Type B pancreatic cell (in vitro differentiated cells): ENCODE measurements at regions not wholly inside any gene's neighbourhood (a gene's known extent, or its start where the extent isn't known, plus 50 kb on each side); places are given as distances from the start of the nearest gene placed in this dataset.

Experiments used
- DNase-seq: peaks from one replicate; pipeline ENCODE4 v3.0.0; 2021; ENCODE audit warnings: mixed read lengths; ENCODE audit not compliant: unreplicated experiment; ENCODE audit errors: extremely low spot score
- H3K27ac Mint-ChIP-seq: 2 replicates; pipeline ENCODE4 v1.8.0; 2021; ENCODE audit warnings: mild to moderate bottlenecking, mixed read lengths
- H3K27me3 Mint-ChIP-seq: 2 replicates; pipeline ENCODE4 v1.8.0; 2021; ENCODE audit warnings: mixed read lengths
- H3K36me3 Mint-ChIP-seq: 2 replicates; pipeline ENCODE4 v1.8.0; 2021; ENCODE audit warnings: mixed read lengths
- H3K4me1 Mint-ChIP-seq: one replicate; pipeline ENCODE4 v1.8.0; 2021; ENCODE audit warnings: mixed read lengths; ENCODE audit not compliant: unreplicated experiment
- H3K4me3 Mint-ChIP-seq: 2 replicates; pipeline ENCODE4 v1.8.0; 2021; ENCODE audit warnings: mild to moderate bottlenecking, mixed read lengths
- H3K9me3 Mint-ChIP-seq: 2 replicates; pipeline ENCODE4 v1.8.0; 2021; ENCODE audit warnings: mixed read lengths
- CTCF ChIP-seq: fragments of 200-600 bp; sonication (generic); conservative IDR thresholded peaks from 2 replicates; pipeline ENCODE4 v1.5.0; 2021; ENCODE audit warnings: antibody characterized with exemption, mild to moderate bottlenecking

GRCh38 chr5:104119529-104119928, 556.9 kb upstream of the NUDT12 start:
- Mint-ChIP-seq H3K9me3 (no peaks in the 10 kb centered on the region), H3K27ac (no peak overlapping the region), H3K36me3 (no peaks in the 10 kb centered on the region), H3K4me1 (no peaks in the 10 kb centered on the region), H3K4me3 (no peak overlapping the region), H3K27me3 (no peaks in the 10 kb centered on the region)
- no peak for TF ChIP-seq CTCF
- no peak for DNase-seq

GRCh38 chr5:104111632-104112031, 549.0 kb upstream of the NUDT12 start:
- Mint-ChIP-seq H3K4me3 (no peak overlapping the region), H3K4me1 (no peaks in the 10 kb centered on the region), H3K27ac (no peak overlapping the region), H3K27me3 (no peaks in the 10 kb centered on the region), H3K9me3 (no peaks in the 10 kb centered on the region), H3K36me3 (no peaks in the 10 kb centered on the region)
- no peak for TF ChIP-seq CTCF
- DNase-seq: no peak

- TF ChIP-seq CTCF: no peak
- no peak overlapping the region for H3K27ac Mint-ChIP-seq
- no peak for DNase-seq
- H3K36me3 Mint-ChIP-seq: no peaks in the 10 kb centered on the region
- no peaks in the 10 kb centered on the region for H3K4me1 Mint-ChIP-seq
- peaks cover 8% of the 10 kb centered on the region for H3K9me3 Mint-ChIP-seq
- no peak overlapping the region for H3K4me3 Mint-ChIP-seq
- no peaks in the 10 kb centered on the region for H3K27me3 Mint-ChIP-seq
These were observed 533.9 kb upstream of the NUDT12 start for GRCh38 chr5:104096451-104096850.

- no peak for DNase-seq
- Mint-ChIP-seq H3K36me3 (no peaks in the 10 kb centered on the region), H3K4me3 (no peak overlapping the region), H3K9me3 (peaks cover 8% of the 10 kb centered on the region), H3K27ac (no peak overlapping the region), H3K4me1 (no peaks in the 10 kb centered on the region), H3K27me3 (no peaks in the 10 kb centered on the region)
- no peak for TF ChIP-seq CTCF
These were observed 532.9 kb upstream of the NUDT12 start for GRCh38 chr5:104095527-104095926.

GRCh38 chr5:104088876-104089778, 526.5 kb upstream of the NUDT12 start:
- no peaks in the 10 kb centered on the region for H3K9me3 Mint-ChIP-seq
- no peak for DNase-seq
- H3K27me3 Mint-ChIP-seq: no peaks in the 10 kb centered on the region
- no peak for TF ChIP-seq CTCF
- no peak overlapping the region for H3K4me3 Mint-ChIP-seq
- H3K36me3 Mint-ChIP-seq: no peaks in the 10 kb centered on the region
- H3K27ac Mint-ChIP-seq: no peak overlapping the region
- H3K4me1 Mint-ChIP-seq: no peaks in the 10 kb centered on the region
